ENCODE measurements at regions not wholly inside any gene's neighbourhood (a gene's known extent, or its start where the extent isn't known, plus 50 kb on each side); places are given as distances from the start of the nearest gene placed in this dataset.
"Not testable (repeated sequence)": the region's sequence is repeated elsewhere in the genome, so short reads cannot be mapped to it uniquely, and the experiment has no call there.

DNA sequence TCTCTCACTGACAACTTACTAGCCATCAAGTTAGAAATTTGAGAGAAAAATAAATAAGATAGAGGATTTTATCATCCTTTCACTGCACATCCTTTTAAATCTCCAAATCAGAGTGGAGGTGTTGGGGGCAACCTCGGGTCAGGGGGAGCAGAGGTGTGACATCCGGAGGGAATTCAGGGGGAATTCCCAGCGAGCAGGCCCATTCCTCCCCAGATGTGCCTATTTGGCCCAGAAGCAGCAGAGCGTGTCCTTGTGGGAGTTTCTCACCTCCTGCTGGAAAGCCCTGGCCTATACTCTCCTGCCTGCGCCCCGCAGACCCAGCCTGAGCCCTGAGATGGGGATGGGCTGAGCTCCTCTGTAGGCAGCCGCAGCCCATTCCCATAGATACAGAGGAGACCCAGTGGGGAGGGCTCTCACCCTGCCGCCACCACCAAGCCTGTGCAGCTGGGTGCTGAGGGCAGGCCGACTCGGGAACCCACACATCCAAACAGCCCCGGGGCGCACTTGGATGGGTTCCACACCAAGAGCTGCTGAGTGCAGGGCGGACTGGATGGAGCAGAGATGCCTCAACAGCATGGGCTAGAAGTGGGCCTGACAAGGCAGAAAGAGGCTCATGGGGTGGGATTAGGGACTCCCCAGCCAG, 124.5 kb downstream of the CXCL12 start:
- H3K27me3 Mint-ChIP-seq = peaks cover 25% of the 10 kb centered on the region
- no peaks in the 10 kb centered on the region for H3K4me1 Mint-ChIP-seq
- ATAC-seq (replicated peaks; ENCODE audit: extremely low read depth, poor library complexity, severe bottlenecking) (no peak), DNase-seq (ENCODE audit: low spot score in 2 of 2) (no peak)
- no peaks in the 10 kb centered on the region for H3K36me3 Mint-ChIP-seq (ENCODE audit: insufficient read depth)
- H3K9me3 Mint-ChIP-seq = no peaks in the 10 kb centered on the region
- no peak overlapping the region for H3K4me3 Mint-ChIP-seq
- no peak overlapping the region for H3K27ac Mint-ChIP-seq (ENCODE audit: low read depth)

DNA sequence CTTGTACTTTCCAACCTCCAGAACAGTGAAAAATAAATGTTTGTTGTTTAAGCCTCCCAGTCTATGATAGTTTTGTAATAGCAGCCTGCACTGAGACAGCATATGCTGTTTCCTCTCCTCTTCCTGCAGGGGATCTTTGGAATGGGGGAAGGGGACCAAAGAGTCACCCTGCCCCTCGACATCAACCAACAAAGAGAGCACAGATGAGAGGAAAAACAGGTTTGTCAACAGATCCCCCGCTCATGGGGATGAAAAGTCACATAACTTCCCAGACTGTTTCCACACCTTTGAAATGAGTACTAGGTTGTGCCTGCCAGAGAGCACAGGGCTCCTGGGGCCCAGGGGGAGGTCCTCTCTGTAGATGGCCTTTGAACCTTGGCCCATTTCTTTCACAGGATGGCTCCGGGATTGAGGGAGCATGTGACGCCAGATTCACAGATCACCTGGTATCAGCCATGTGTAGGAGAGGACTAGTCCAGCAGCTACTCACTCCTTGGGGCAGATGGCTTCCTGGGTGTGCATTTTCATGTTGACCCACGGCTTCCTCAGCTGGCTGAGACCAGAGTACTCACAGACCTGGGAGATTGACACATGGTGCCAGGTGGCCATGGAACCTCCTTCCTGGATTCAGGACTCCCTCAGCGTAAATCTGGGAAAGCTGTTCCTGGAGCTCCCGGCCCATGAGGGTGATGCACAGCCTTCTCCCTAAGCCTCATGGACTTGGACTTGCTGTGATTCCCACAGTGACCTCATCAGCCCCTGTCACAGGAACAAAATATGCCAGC, 125.6 kb downstream of the CXCL12 start:
- Mint-ChIP-seq H3K4me3 (no peak overlapping the region), H3K27ac (ENCODE audit: low read depth) (no peak overlapping the region), H3K4me1 (no peaks in the 10 kb centered on the region), H3K9me3 (no peaks in the 10 kb centered on the region), H3K27me3 (peaks cover 29% of the 10 kb centered on the region), H3K36me3 (ENCODE audit: insufficient read depth) (no peaks in the 10 kb centered on the region)
- no peak for ATAC-seq (replicated peaks; ENCODE audit: extremely low read depth, poor library complexity, severe bottlenecking)
- DNase-seq (ENCODE audit: low spot score in 2 of 2) = no peak

DNA sequence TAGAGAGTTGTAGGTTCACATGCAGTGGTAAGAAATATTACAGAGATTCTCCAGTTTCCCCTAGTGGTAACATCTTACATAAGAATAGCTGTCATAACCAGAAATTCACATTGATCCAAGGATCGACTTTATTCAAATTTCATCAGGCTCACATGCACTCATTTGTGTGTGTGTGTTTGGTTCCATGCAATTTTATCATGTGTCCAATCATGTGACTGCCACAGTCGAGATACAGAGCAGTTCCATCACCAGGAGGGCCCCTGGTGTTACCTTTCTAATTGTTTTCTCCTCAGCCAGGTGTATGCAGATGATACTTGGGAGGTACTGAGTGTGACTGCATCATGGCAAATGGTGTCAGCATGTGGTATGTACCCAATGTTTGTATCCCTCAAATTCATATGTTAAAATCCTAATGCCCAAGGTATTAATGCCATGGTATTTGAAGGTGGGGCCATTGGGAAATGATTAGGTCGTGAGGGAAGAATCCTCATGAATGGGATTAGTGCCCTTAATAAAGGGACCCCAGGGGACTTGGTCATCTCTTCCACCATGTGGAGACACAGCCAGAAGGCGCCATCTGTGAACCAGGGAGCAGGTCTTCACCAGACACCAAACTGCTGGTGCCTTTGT, 126.3 kb downstream of the CXCL12 start:
- no peak for ATAC-seq (replicated peaks; ENCODE audit: extremely low read depth, poor library complexity, severe bottlenecking)
- H3K4me3 Mint-ChIP-seq = no peak overlapping the region
- H3K9me3 Mint-ChIP-seq = no peaks in the 10 kb centered on the region
- peaks cover 29% of the 10 kb centered on the region for H3K27me3 Mint-ChIP-seq
- no peaks in the 10 kb centered on the region for H3K36me3 Mint-ChIP-seq (ENCODE audit: insufficient read depth)
- no peak for DNase-seq (ENCODE audit: low spot score in 2 of 2)
- no peaks in the 10 kb centered on the region for H3K4me1 Mint-ChIP-seq
- no peak overlapping the region for H3K27ac Mint-ChIP-seq (ENCODE audit: low read depth)

DNA sequence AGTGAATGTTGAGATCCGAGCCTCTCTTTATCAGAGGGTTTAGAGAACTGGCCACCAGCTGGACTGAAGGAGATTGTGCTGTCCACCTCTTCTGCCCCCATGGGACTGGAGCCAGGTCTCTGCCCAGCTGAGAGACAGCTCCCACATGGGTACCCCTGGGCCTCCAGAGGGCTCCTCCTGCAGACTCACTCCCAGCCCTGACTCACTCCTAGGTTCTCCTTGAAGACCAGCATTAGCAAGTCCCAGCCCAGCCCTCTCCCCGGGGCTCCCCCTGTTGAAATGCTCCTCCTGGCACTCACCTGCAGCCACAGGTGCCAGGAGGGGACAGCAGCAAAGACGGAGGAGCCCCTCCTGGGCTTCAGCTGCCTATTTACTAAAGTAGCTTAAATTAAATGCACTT, 126.9 kb downstream of the CXCL12 start:
- DNase-seq (ENCODE audit: low spot score in 2 of 2) = no peak
- H3K36me3 Mint-ChIP-seq (ENCODE audit: insufficient read depth) = no peaks in the 10 kb centered on the region
- no peak overlapping the region for H3K4me3 Mint-ChIP-seq
- H3K4me1 Mint-ChIP-seq = no peaks in the 10 kb centered on the region
- no peak for ATAC-seq (replicated peaks; ENCODE audit: extremely low read depth, poor library complexity, severe bottlenecking)
- no peak overlapping the region for H3K27ac Mint-ChIP-seq (ENCODE audit: low read depth)
- H3K9me3 Mint-ChIP-seq = no peaks in the 10 kb centered on the region
- peaks cover 34% of the 10 kb centered on the region for H3K27me3 Mint-ChIP-seq

DNA sequence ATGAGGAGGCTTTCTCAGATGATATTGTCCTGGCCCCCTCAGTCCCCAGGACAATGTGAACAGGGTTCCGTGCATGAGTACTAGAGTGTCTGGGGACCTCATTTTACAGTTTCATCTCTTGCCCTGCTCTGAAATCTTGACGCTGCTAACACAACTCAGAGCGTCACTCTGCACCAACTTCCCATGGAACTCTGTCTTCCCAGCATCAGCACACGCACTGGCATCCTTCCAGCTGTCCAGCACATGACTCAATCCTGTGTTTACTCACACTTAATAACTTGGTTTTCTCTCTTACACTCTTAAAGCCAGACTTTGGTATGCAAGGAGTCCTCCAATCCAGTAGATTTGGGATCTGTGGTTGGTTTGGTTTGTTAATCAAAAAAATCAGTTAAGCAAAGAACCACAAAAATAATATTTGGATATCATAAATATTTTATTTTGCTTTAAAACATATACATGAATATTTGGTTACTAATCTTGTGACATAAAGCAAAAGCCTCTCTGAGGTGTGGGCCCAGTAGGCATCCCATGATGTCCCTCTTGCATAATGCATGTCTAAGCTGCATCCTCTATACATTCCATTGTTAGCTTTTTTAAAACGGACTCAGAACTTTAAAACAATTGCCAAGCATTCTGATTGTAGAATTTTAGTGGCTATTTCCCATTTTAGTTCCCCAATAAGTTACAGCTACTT, 131.0 kb downstream of the CXCL12 start:
- no peak for DNase-seq (ENCODE audit: low spot score in 2 of 2)
- H3K36me3 Mint-ChIP-seq (ENCODE audit: insufficient read depth) = no peaks in the 10 kb centered on the region
- H3K4me3 Mint-ChIP-seq = no peak overlapping the region
- no peak for ATAC-seq (replicated peaks; ENCODE audit: extremely low read depth, poor library complexity, severe bottlenecking)
- H3K4me1 Mint-ChIP-seq = no peaks in the 10 kb centered on the region
- H3K27ac Mint-ChIP-seq (ENCODE audit: low read depth) = no peak overlapping the region
- H3K9me3 Mint-ChIP-seq = no peaks in the 10 kb centered on the region
- H3K27me3 Mint-ChIP-seq = peaks cover 60% of the 10 kb centered on the region

DNA sequence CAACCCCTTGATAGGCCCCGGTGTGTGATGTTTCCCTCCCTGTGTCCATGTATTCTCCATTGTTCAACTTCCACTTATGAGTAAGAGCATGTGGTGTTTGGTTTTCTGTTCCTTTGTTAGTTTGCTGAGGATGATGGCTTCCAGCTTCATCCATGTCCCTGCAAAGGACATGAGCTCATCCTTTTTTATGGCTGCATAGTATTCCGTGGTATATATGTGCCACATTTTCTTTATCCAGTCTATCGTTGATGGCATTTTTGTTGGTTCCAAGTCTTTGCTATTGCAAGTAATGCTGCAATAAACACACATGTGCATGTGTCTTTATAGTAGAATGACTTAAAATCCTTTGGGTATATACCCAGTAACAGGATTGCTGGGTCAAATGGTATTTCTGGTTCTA, 132.3 kb downstream of the CXCL12 start:
- H3K9me3 Mint-ChIP-seq; DNase-seq (ENCODE audit: low spot score in 2 of 2); ATAC-seq (replicated peaks; ENCODE audit: extremely low read depth, poor library complexity, severe bottlenecking); H3K4me3 Mint-ChIP-seq; H3K27ac Mint-ChIP-seq (ENCODE audit: low read depth); H3K36me3 Mint-ChIP-seq (ENCODE audit: insufficient read depth); H3K4me1 Mint-ChIP-seq: not testable (repeated sequence)
- H3K27me3 Mint-ChIP-seq = peaks cover 68% of the 10 kb centered on the region

DNA sequence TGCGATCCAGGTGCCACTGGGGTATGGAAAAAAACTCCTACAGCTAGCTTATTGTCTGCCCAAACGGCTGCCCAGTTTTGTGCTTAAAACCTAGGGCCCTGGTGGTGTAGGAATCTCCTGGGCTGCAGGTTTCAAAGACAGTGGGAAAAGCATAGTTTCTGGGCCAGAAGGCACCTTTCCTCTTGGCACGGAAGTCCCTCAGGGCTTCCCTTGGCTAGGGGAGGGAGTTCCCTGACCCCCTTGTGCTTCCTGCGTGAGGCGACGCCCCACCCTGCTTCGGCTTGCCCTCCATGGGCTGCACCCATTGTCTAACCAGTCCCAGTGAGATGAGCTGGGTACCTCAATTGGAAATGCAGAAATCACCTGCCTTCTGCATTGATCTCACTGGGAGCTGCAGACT, 135.0 kb downstream of the CXCL12 start:
- not testable (repeated sequence) for H3K36me3 Mint-ChIP-seq (ENCODE audit: insufficient read depth); H3K4me1 Mint-ChIP-seq; DNase-seq (ENCODE audit: low spot score in 2 of 2); H3K9me3 Mint-ChIP-seq; H3K4me3 Mint-ChIP-seq; H3K27ac Mint-ChIP-seq (ENCODE audit: low read depth); ATAC-seq (replicated peaks; ENCODE audit: extremely low read depth, poor library complexity, severe bottlenecking)
- peaks cover 52% of the 10 kb centered on the region for H3K27me3 Mint-ChIP-seq

DNA sequence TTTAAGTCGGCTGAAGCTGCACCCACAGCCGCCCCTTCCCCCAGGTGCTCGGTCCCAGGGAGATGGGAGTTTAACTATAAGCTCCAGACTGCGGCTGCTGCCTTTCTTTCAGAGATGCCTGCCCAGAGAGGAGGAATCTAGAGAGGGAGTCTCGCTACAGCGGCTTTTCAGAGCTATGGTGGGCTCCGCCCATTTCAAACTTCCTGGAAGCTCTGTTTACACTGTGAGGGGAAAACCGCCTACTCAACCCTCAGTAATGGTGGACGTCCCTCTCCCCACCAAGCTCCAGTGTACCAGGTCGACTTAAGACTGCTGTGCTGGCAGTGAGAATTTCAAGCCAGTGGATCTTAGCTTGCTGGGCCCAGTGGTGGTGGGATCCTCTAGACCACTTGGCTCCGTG, 135.4 kb downstream of the CXCL12 start:
- H3K27ac Mint-ChIP-seq (ENCODE audit: low read depth) = no peak overlapping the region
- no peaks in the 10 kb centered on the region for H3K4me1 Mint-ChIP-seq
- no peaks in the 10 kb centered on the region for H3K9me3 Mint-ChIP-seq
- no peaks in the 10 kb centered on the region for H3K36me3 Mint-ChIP-seq (ENCODE audit: insufficient read depth)
- H3K4me3 Mint-ChIP-seq = no peak overlapping the region
- H3K27me3 Mint-ChIP-seq = peaks cover 48% of the 10 kb centered on the region
- ATAC-seq (replicated peaks; ENCODE audit: extremely low read depth, poor library complexity, severe bottlenecking) = no peak
- DNase-seq (ENCODE audit: low spot score in 2 of 2) = no peak

DNA sequence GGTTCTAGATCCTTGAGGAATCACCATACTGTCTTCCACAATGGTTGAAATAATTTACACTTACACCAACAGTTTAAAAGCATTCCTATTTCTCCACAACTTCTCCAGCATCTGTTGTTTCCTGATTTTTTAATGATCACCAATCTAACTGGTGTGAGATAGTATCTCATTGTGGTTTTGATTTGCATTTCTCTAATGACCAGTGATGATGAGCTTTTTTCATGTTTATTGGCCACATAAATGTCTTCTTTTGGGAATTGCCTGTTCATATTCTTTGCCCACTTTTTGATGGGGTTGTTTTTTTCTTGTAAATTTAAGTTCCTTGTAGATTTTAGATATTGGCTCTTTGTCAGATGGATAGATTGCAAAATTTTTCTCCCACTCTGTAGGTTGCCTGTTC, 138.2 kb downstream of the CXCL12 start:
- not testable (repeated sequence) for H3K27ac Mint-ChIP-seq (ENCODE audit: low read depth); H3K9me3 Mint-ChIP-seq; H3K36me3 Mint-ChIP-seq (ENCODE audit: insufficient read depth); DNase-seq (ENCODE audit: low spot score in 2 of 2); ATAC-seq (replicated peaks; ENCODE audit: extremely low read depth, poor library complexity, severe bottlenecking); H3K4me3 Mint-ChIP-seq; H3K4me1 Mint-ChIP-seq
- peaks cover 26% of the 10 kb centered on the region for H3K27me3 Mint-ChIP-seq

DNA sequence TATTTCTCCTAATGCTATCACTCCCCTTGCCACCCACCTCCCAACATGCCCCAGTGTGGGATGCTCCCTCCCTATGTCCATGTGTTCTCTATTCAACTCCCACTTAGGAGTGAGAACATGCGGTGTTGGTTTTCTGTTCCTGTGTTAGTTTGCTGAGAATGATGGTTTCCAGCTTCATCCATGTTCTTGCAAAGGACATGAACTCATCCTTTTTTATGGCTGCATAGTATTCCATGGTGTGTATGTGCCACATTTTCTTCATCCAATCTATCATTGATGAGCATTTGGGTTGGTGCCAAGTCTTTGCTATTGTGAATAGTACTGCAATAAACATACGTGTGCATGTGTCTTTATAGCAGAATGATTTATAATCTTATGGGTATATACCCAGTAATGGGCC, 138.6 kb downstream of the CXCL12 start:
- not testable (repeated sequence) for H3K4me3 Mint-ChIP-seq; ATAC-seq (replicated peaks; ENCODE audit: extremely low read depth, poor library complexity, severe bottlenecking); DNase-seq (ENCODE audit: low spot score in 2 of 2); H3K4me1 Mint-ChIP-seq; H3K27ac Mint-ChIP-seq (ENCODE audit: low read depth); H3K36me3 Mint-ChIP-seq (ENCODE audit: insufficient read depth); H3K9me3 Mint-ChIP-seq
- H3K27me3 Mint-ChIP-seq = peaks cover 24% of the 10 kb centered on the region

DNA sequence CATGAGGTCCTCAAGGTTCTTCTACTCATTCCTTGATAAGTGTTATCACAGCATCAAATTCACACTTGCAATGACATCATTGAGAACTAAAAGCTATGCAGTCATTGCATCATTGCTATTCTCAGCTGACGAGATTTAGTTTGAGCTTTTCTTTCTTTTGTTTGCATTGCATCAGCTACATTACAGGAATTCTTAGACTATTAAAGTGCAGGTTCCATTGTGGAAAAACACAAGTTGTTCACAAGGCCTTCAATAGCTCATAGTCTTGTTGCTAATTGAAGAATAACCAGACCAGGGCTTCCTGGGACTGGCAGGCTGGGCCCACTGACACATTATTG, 139.3 kb downstream of the CXCL12 start:
- Mint-ChIP-seq H3K27me3 (peaks cover 17% of the 10 kb centered on the region), H3K27ac (ENCODE audit: low read depth) (no peak overlapping the region), H3K4me3 (no peak overlapping the region), H3K9me3 (no peaks in the 10 kb centered on the region), H3K4me1 (no peaks in the 10 kb centered on the region), H3K36me3 (ENCODE audit: insufficient read depth) (no peaks in the 10 kb centered on the region)
- no peak for DNase-seq (ENCODE audit: low spot score in 2 of 2)
- ATAC-seq (replicated peaks; ENCODE audit: extremely low read depth, poor library complexity, severe bottlenecking) = no peak

DNA sequence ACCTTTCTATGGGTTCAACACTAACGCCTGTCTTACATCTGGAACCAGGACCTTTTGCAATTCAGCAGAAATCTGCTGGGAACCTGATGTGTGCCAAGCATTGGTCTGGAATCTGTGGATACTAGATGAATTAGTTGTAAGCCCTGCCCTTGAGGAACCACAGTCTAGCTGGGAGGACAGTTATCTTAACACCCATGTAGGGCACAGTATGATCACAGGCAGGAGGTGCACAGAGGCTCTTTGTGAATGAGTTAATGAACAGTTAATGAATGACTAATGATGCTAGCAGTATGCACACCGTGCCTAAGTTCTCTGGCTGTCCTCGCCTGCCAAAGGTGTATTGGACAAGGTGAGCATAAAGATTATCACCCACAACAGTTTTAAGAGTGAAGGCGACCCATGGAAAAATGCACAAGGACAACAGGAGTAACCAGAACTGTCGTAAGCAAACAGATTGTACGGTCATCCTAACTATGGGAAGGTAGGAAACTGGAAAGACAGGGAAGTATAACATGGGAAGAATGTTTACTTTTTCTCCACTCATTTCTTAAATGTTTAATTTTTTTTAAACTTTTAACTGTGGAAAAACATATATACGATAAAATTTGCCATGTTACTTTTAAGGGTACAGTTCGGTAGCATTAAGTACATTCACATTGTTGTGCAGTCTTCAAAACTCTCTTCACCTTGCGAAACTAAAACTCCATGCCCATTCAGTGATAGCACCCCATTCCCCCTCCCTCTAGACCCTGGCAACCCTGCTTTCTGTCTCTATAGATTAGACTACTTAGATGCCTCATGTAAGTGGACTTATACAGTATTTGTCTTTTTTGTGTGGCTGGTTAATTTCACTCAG, 139.9 kb downstream of the CXCL12 start:
- Mint-ChIP-seq H3K4me1 (no peaks in the 10 kb centered on the region), H3K9me3 (no peaks in the 10 kb centered on the region), H3K4me3 (no peak overlapping the region), H3K27ac (ENCODE audit: low read depth) (no peak overlapping the region), H3K27me3 (peaks cover 14% of the 10 kb centered on the region), H3K36me3 (ENCODE audit: insufficient read depth) (no peaks in the 10 kb centered on the region)
- DNase-seq (ENCODE audit: low spot score in 2 of 2) (no peak), ATAC-seq (replicated peaks; ENCODE audit: extremely low read depth, poor library complexity, severe bottlenecking) (no peak)
